A673 (cell line): ENCODE measurements at regions not wholly inside any gene's neighbourhood (a gene's known extent, or its start where the extent isn't known, plus 50 kb on each side); places are given as distances from the start of the nearest gene placed in this dataset.

Experiments
- EZH2 ChIP-seq: fragments of 200-600 bp; sonication (generic); IDR thresholded peaks from 2 replicates; pipeline ENCODE4 v1.6.1; 2017; ENCODE audit warnings: borderline replicate concordance, low read depth, mild to moderate bottlenecking, mixed read lengths, antibody characterized with exemption, low read length; ENCODE audit not compliant: poor library complexity, severe bottlenecking
- TF ChIP-seq, protein P1 (sequence below): fragments of 300-800, 200-600 bp; sonication (generic); conservative IDR thresholded peaks from 2 replicates; pipeline ENCODE4 v1.5.1; 2017; ENCODE audit warnings: low read depth, mild to moderate bottlenecking, antibody characterized with exemption, low read length, moderate library complexity, mixed read lengths

DNA sequence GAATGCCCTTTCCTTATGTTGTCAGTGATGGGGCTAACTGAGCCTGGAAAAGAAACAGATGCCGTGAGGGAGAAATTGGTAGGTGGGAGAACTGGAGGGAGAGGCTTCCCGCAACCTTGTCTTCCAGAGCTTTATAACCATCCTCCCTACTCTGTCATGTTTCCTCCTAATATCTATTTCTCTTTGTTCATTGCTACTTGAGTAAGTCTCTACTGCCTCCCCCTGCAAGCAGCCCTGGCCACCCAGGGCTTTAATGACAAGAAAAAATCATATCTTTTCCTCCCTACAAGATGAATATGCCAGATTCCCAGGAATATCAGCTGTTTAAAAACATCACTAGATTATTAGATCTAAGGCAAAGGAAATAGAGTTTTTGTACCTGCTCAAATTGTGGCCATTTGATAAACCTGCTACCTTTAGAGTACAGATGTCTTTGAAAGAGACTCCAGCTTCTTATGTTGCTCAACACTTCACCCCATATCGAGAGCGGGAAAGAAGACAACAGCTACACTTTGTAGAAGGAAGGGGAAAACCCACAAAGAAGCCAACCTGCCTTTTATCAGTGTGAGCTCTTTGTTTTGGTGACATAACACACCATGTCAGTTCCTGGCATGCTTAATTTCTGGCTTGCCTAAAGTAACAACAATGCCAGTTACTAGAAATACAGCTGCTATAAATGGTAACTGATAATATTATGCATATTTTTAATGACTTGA is 186.6 kb upstream of the LEF1 start:
- TF ChIP-seq, protein P1, sequence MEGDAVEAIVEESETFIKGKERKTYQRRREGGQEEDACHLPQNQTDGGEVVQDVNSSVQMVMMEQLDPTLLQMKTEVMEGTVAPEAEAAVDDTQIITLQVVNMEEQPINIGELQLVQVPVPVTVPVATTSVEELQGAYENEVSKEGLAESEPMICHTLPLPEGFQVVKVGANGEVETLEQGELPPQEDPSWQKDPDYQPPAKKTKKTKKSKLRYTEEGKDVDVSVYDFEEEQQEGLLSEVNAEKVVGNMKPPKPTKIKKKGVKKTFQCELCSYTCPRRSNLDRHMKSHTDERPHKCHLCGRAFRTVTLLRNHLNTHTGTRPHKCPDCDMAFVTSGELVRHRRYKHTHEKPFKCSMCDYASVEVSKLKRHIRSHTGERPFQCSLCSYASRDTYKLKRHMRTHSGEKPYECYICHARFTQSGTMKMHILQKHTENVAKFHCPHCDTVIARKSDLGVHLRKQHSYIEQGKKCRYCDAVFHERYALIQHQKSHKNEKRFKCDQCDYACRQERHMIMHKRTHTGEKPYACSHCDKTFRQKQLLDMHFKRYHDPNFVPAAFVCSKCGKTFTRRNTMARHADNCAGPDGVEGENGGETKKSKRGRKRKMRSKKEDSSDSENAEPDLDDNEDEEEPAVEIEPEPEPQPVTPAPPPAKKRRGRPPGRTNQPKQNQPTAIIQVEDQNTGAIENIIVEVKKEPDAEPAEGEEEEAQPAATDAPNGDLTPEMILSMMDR: no peak
- no peak for TF ChIP-seq EZH2
